ENCODE measurements at regions not wholly inside any gene's neighbourhood (a gene's known extent, or its start where the extent isn't known, plus 50 kb on each side); places are given as distances from the start of the nearest gene placed in this dataset.

GRCh38 chr9:19665146-19665863 lies 123.5 kb downstream of the SLC24A2 start:
- Histone ChIP-seq H4K20me1 (ENCODE audit: control insufficient read depth, insufficient read depth, insufficient read length) (no peaks in the 10 kb centered on the region), H3K18ac (ENCODE audit: insufficient read length, low read depth, low read length) (no peak overlapping the region), H2AFZ (ENCODE audit: low read length) (no peak overlapping the region), H4K91ac (ENCODE audit: insufficient read length, low read depth, low read length) (no peak overlapping the region), H3K23ac (ENCODE audit: insufficient read length, low read depth, low read length) (no peak overlapping the region), H3K4me2 (ENCODE audit: insufficient read depth, insufficient read length, low read length) (no peak overlapping the region), H3K4ac (ENCODE audit: low read depth, low read length) (no peak overlapping the region), H3K9ac (ENCODE audit: extremely low read depth, insufficient read length, low read length) (no peak overlapping the region), H4K8ac (replicated peaks; ENCODE audit: insufficient read length, low read depth, low read length) (no peak overlapping the region), H3K27ac (ENCODE audit: insufficient read length, low read depth, low read length) (no peak overlapping the region), H3K23me2 (ENCODE audit: insufficient read length, low read depth, low read length, poor library complexity, severe bottlenecking) (no peaks in the 10 kb centered on the region), H4K5ac (ENCODE audit: insufficient read length, low read depth, low read length) (no peak overlapping the region), H2BK15ac (ENCODE audit: low read depth, low read length) (no peak overlapping the region), H3K4me1 (ENCODE audit: insufficient read depth, low read length) (no peaks in the 10 kb centered on the region), H2AK5ac (ENCODE audit: insufficient read length, low read length) (no peak overlapping the region), H2BK120ac (ENCODE audit: low read depth, low read length, poor library complexity, severe bottlenecking) (no peak overlapping the region), H3T11ph (ENCODE audit: low read length) (no peak overlapping the region), H3K79me2 (ENCODE audit: insufficient read depth, low read length) (no peaks in the 10 kb centered on the region), H3K9me3 (ENCODE audit: control insufficient read depth, low read depth, low read length) (no peaks in the 10 kb centered on the region), H3K79me1 (ENCODE audit: insufficient read depth, low read depth, low read length, poor library complexity, severe bottlenecking) (no peaks in the 10 kb centered on the region), H2BK12ac (ENCODE audit: insufficient read length, low read depth, low read length) (no peak overlapping the region), H3K14ac (ENCODE audit: insufficient read depth, low read length) (no peak overlapping the region), H2BK20ac (ENCODE audit: low read depth, low read length, poor library complexity, severe bottlenecking) (no peak overlapping the region), H2BK5ac (ENCODE audit: insufficient read length, low read length) (no peak overlapping the region), H3K27me3 (ENCODE audit: insufficient read depth, low read length) (no peaks in the 10 kb centered on the region), H3K56ac (ENCODE audit: insufficient read length, low read depth, low read length) (no peak overlapping the region)
- no peak for TF ChIP-seq CTCF (conservative IDR thresholded peaks at IDR 0.05)
- Mint-ChIP-seq H3K4me1 (peaks cover 8 to 10% of the 10 kb centered on the region in 2 experiments), H3K9me3 (no peaks in the 10 kb centered on the region), H3K4me3 (no peak overlapping the region), H3K27me3 (ENCODE audit: low read depth) (no peaks in the 10 kb centered on the region), H3K27ac (0 out of 7 replicates have a peak overlapping the region, but pooled peaks of 2 of the 3 experiments have one; percentile 4 to 8), H3K36me3 (ENCODE audit: insufficient read depth in 1 of 3, low read depth in 3 of 3) (peaks cover 0 to 2% (median 0%) of the 10 kb centered on the region in 3 experiments; a peak in 1 of 7 replicates)
- WGBS (ENCODE audit: extremely low coverage, insufficient read length, low lambda C conversion rate): no CpG with 5 or more reads among the region's 9 CpGs
- no peak for DNase-seq
